K562 (cell line): ENCODE measurements at regions not wholly inside any gene's neighbourhood (a gene's known extent, or its start where the extent isn't known, plus 50 kb on each side); places are given as distances from the start of the nearest gene placed in this dataset.

Experiments
- ATF1 ChIP-seq, 2 experiments: fragments of 450-650 bp in 1 of 2; IDR thresholded peaks; 2 replicates each; pipeline ENCODE4 v1.6.1; 2016; ENCODE audit warnings: missing compliant biosample characterization in 1 of 2, missing genetic modification characterization in 1 of 2
- BHLHE40 ChIP-seq: IDR thresholded peaks from 2 replicates; pipeline ENCODE4 v1.6.1; 2011; ENCODE audit warnings: low read length, improper control_type of control experiment
- CBX1 ChIP-seq: sonication (generic); IDR thresholded peaks from 2 replicates; pipeline ENCODE4 v1.6.1; 2016; ENCODE audit warnings: antibody characterized with exemption, low read depth, mild to moderate bottlenecking
- CBX8 ChIP-seq: fragments of 200-600 bp; sonication (generic); IDR thresholded peaks from 2 replicates; pipeline ENCODE4 v1.6.1; 2012; ENCODE audit warnings: borderline replicate concordance, mixed run types, low read depth, mild to moderate bottlenecking, moderate library complexity, mixed read lengths, low read length, control low read depth, inconsistent platforms; ENCODE audit not compliant: poor library complexity, severe bottlenecking; ENCODE audit errors: extremely low read depth
- EHMT2 ChIP-seq: fragments of 450-650 bp; IDR thresholded peaks from 2 replicates; pipeline ENCODE4 v1.6.1; 2018; ENCODE audit warnings: antibody characterized with exemption
- FOXP1 ChIP-seq: sonication (generic); formaldehyde crosslinking; IDR thresholded peaks from 2 replicates; pipeline ENCODE4 v1.8.0; 2022; ENCODE audit warnings: mild to moderate bottlenecking, missing genetic modification reagents
- GMEB1 ChIP-seq: fragments of 250-450 bp; sonication (Bioruptor Pico); IDR thresholded peaks from 2 replicates; pipeline ENCODE4 v1.4.0; 2020; ENCODE audit warnings: mild to moderate bottlenecking
- MYC ChIP-seq, 2 experiments: fragments of 250-450 bp in 1 of 2; sonication (Bioruptor Pico) in 1 of 2; IDR thresholded peaks; 2 replicates each; pipeline versions ENCODE4 v1.5.1 to v1.6.1; 2012 to 2021; ENCODE audit warnings: low read depth in 2 of 2, borderline replicate concordance in 1 of 2, improper control_type of control experiment in 1 of 2, low read length in 1 of 2, mild to moderate bottlenecking in 1 of 2, moderate library complexity in 1 of 2
- NCOA4 ChIP-seq: fragments of 450-650 bp; IDR thresholded peaks from 2 replicates; pipeline ENCODE4 v1.6.1; 2018; ENCODE audit warnings: mild to moderate bottlenecking; ENCODE audit not compliant: partially characterized antibody
- NCOR1 ChIP-seq: fragments of 450-650 bp; IDR thresholded peaks from 2 replicates; pipeline ENCODE4 v1.6.1; 2016; ENCODE audit warnings: mild to moderate bottlenecking, moderate library complexity
- ZFP36 ChIP-seq: fragments of 150-350 bp; IDR thresholded peaks from 2 replicates; pipeline ENCODE4 v1.6.1; 2018; ENCODE audit warnings: low read length, low read depth; ENCODE audit not compliant: partially characterized antibody
- ZHX1 ChIP-seq: fragments of 150-350 bp; conservative IDR thresholded peaks from 2 replicates; pipeline ENCODE4 v1.6.1; 2014; ENCODE audit warnings: low read length
- TF ChIP-seq, protein P1 (sequence below): sonication (generic); formaldehyde crosslinking; IDR thresholded peaks from 2 replicates; pipeline ENCODE4 v1.8.0; 2022; ENCODE audit warnings: mild to moderate bottlenecking, low read depth, missing genetic modification reagents
- TF ChIP-seq, protein P2 (sequence below): IDR thresholded peaks from 2 replicates; pipeline ENCODE4 v1.6.1; 2014; ENCODE audit warnings: antibody characterized with exemption
- TF ChIP-seq, protein P3 (sequence below): sonication (generic); formaldehyde crosslinking; IDR thresholded peaks from 2 replicates; pipeline ENCODE4 v1.8.1; 2023; ENCODE audit warnings: mild to moderate bottlenecking, missing genetic modification reagents

DNA sequence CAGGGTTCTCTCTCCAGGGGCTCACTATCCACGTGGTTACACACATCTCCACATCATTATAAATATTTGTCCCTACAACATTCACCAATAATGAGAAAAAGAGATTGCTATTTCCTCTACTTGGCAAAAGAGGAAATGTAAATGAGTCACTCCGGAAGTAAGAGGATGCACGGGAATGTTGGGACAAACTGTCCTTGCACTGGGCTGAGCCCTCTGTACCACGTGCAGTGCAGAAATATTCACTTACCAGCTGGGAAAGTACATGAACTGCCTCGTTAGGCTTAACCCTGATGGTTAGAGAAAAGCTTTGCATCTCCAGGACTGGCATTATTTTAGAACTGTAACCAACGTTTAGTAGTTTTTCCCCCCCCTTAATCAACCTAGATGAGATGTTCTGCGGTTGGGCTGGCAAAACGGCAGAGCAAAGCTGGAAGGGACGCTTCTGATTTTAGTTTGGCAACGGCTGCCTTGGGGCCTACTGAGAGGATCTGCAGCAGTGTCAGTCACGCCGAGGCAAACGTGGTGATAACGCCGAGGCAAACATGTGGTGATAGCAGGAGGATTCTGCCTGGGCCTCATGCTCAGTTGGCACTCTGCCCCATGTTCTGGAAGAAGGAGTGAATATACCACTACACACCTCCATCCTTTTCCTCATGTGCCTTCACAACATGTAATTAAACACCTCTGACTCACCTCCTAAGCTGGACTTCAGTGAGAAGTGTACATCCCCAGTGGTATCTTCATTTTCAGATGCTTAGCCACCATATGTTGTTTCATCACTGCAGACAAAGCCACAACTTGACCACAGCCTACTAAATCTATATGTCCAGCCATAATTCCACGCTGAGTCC is 661.4 kb upstream of the KLF4 start (continued):
- TF ChIP-seq GMEB1 (CRISPR knock-in tag): no peak
- TF ChIP-seq CBX8: no peak
- TF ChIP-seq EHMT2: no peak
- TF ChIP-seq FOXP1 (CRISPR knock-in tag): no peak
- no peak for TF ChIP-seq ATF1 (CRISPR knock-in tag; IDR thresholded peaks at IDR 0.05)
- TF ChIP-seq ATF1 (tag; IDR thresholded peaks at IDR 0.05): no peak
- TF ChIP-seq, protein P1, sequence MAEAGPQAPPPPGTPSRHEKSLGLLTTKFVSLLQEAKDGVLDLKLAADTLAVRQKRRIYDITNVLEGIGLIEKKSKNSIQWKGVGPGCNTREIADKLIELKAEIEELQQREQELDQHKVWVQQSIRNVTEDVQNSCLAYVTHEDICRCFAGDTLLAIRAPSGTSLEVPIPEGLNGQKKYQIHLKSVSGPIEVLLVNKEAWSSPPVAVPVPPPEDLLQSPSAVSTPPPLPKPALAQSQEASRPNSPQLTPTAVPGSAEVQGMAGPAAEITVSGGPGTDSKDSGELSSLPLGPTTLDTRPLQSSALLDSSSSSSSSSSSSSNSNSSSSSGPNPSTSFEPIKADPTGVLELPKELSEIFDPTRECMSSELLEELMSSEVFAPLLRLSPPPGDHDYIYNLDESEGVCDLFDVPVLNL (CRISPR knock-in tag): no peak
- TF ChIP-seq BHLHE40: no peak
- 0 out of 2 replicates have a peak, but pooled peaks have one; percentile 13 for TF ChIP-seq NCOR1
- TF ChIP-seq, protein P2, sequence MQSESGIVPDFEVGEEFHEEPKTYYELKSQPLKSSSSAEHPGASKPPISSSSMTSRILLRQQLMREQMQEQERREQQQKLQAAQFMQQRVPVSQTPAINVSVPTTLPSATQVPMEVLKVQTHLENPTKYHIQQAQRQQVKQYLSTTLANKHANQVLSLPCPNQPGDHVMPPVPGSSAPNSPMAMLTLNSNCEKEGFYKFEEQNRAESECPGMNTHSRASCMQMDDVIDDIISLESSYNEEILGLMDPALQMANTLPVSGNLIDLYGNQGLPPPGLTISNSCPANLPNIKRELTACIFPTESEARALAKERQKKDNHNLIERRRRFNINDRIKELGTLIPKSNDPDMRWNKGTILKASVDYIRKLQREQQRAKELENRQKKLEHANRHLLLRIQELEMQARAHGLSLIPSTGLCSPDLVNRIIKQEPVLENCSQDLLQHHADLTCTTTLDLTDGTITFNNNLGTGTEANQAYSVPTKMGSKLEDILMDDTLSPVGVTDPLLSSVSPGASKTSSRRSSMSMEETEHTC: no peak
- no peak for TF ChIP-seq CBX1
- TF ChIP-seq, protein P3, sequence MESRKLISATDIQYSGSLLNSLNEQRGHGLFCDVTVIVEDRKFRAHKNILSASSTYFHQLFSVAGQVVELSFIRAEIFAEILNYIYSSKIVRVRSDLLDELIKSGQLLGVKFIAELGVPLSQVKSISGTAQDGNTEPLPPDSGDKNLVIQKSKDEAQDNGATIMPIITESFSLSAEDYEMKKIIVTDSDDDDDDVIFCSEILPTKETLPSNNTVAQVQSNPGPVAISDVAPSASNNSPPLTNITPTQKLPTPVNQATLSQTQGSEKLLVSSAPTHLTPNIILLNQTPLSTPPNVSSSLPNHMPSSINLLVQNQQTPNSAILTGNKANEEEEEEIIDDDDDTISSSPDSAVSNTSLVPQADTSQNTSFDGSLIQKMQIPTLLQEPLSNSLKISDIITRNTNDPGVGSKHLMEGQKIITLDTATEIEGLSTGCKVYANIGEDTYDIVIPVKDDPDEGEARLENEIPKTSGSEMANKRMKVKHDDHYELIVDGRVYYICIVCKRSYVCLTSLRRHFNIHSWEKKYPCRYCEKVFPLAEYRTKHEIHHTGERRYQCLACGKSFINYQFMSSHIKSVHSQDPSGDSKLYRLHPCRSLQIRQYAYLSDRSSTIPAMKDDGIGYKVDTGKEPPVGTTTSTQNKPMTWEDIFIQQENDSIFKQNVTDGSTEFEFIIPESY (CRISPR knock-in tag): no peak
- TF ChIP-seq ZHX1: no peak
- TF ChIP-seq MYC (IDR thresholded peaks at IDR 0.05; ENCODE audit: low read depth, low read length): no peak
- no peak for TF ChIP-seq MYC (CRISPR knock-in tag; IDR thresholded peaks at IDR 0.05; ENCODE audit: borderline replicate concordance, low read depth)
- TF ChIP-seq NCOA4: no peak
- TF ChIP-seq ZFP36: no peak
